SK-N-SH (cell line): ENCODE measurements at regions not wholly inside any gene's neighbourhood (a gene's known extent, or its start where the extent isn't known, plus 50 kb on each side); places are given as distances from the start of the nearest gene placed in this dataset.

Experiments used
- CTCF ChIA-PET: fragments of 300-600, 350-600 bp; formaldehyde crosslinking; extraction: SDS; loops from one replicate; lab custom pipeline; 2021; lab: Yijun Ruan, JAX
- POLR2A ChIA-PET: fragments of 350-600 bp; sonication (Branson Sonifier 250); formaldehyde crosslinking; extraction: SDS; loops from one replicate; lab custom pipeline; 2020; ENCODE audit warnings: antibody characterized with exemption, inconsistent platforms; lab: Yijun Ruan, JAX
- DNase-seq: peaks from one replicate; pipeline ENCODE4 v3.0.0; 2012
- H2AFZ ChIP-seq: fragments of 200-600 bp; sonication (generic); 2 replicates; pipeline ENCODE4 v1.8.1; 2016; ENCODE audit warnings: antibody characterized with exemption, mild to moderate bottlenecking, low read depth
- H3F3A ChIP-seq: fragments of 200-600 bp; sonication (generic); replicated peaks from 2 replicates; pipeline ENCODE3; 2016; ENCODE audit warnings: antibody characterized with exemption, mild to moderate bottlenecking; ENCODE audit not compliant: insufficient read depth
- H3K27ac ChIP-seq, 2 experiments: fragments of 200-500 bp in 1 of 2; fragments of 200-600 bp in 1 of 2; sonication (Bioruptor generic) in 1 of 2; sonication (generic), shearing (Covaris generic) in 1 of 2; 2 replicates each; pipeline versions ENCODE4 v1.5.1 to v1.6.1; 2014 to 2016; ENCODE audit warnings: low read depth in 2 of 2, inconsistent platforms in 1 of 2, low read length in 1 of 2, mild to moderate bottlenecking in 1 of 2, mixed read lengths in 1 of 2
- H3K27me3 ChIP-seq: fragments of 200-600 bp; sonication (generic), shearing (Covaris generic); 2 replicates; pipeline ENCODE4 v1.6.1; 2016; ENCODE audit warnings: mixed run types; ENCODE audit not compliant: insufficient read depth
- H3K36me3 ChIP-seq, 2 experiments: fragments of 200-500 bp in 1 of 2; fragments of 200-600 bp in 1 of 2; sonication (Bioruptor generic) in 1 of 2; sonication (generic) in 1 of 2; replicated peaks in 1 of 2; 2 replicates each; pipeline versions ENCODE3 to v1.5.1; 2014 to 2016; ENCODE audit warnings: low read length in 1 of 2, mild to moderate bottlenecking in 1 of 2; ENCODE audit not compliant: insufficient read depth in 2 of 2, control insufficient read depth in 1 of 2
- H3K4me1 ChIP-seq, 2 experiments: fragments of 200-500 bp in 1 of 2; fragments of 200-600 bp in 1 of 2; sonication (Bioruptor generic) in 1 of 2; sonication (generic), shearing (Covaris generic) in 1 of 2; 2 replicates each; pipeline versions ENCODE4 v1.5.1 to v1.6.1; 2014 to 2016; ENCODE audit warnings: low read depth in 1 of 2, low read length in 1 of 2, mixed run types in 1 of 2; ENCODE audit not compliant: insufficient read depth in 2 of 2, control insufficient read depth in 1 of 2
- H3K4me2 ChIP-seq: fragments of 200-600 bp; sonication (generic), shearing (Covaris generic); 2 replicates; pipeline ENCODE4 v1.6.1; 2017; ENCODE audit warnings: mixed run types
- H3K4me3 ChIP-seq, 2 experiments: fragments of 200-500 bp in 1 of 2; fragments of 200-600 bp in 1 of 2; sonication (Bioruptor generic) in 1 of 2; sonication (generic), shearing (Covaris generic) in 1 of 2; 2 replicates each; pipeline versions ENCODE4 v1.5.1 to v1.8.1; 2014 to 2016; ENCODE audit warnings: low read depth in 2 of 2, inconsistent platforms in 1 of 2, low read length in 1 of 2, mild to moderate bottlenecking in 1 of 2, mixed read lengths in 1 of 2, moderate library complexity in 1 of 2
- H3K79me2 ChIP-seq: fragments of 200-600 bp; sonication (generic); 2 replicates; pipeline ENCODE4 v1.8.1; 2017; ENCODE audit warnings: mild to moderate bottlenecking; ENCODE audit not compliant: insufficient read depth
- H3K9ac ChIP-seq: fragments of 200-600 bp; sonication (generic); 2 replicates; pipeline ENCODE4 v1.6.1; 2017; ENCODE audit warnings: mixed run types
- H3K9me2 ChIP-seq: fragments of 200-600 bp; sonication (generic); 2 replicates; pipeline ENCODE4 v1.6.1; 2017; ENCODE audit warnings: mixed run types
- H3K9me3 ChIP-seq: fragments of 200-600 bp; sonication (generic); 2 replicates; pipeline ENCODE4 v1.6.1; 2017; ENCODE audit warnings: mixed run types, mild to moderate bottlenecking, moderate library complexity
- H4K20me1 ChIP-seq: fragments of 200-600 bp; sonication (generic); 2 replicates; pipeline ENCODE4 v1.6.1; 2017; ENCODE audit warnings: mild to moderate bottlenecking, mixed run types; ENCODE audit not compliant: insufficient read depth
- CHD2 ChIP-seq: fragments of 150-350 bp; IDR thresholded peaks from 2 replicates; pipeline ENCODE4 v1.6.1; 2018; ENCODE audit warnings: low read length; ENCODE audit not compliant: partially characterized antibody
- CTCF ChIP-seq: fragments of 200-600 bp; sonication (generic); IDR thresholded peaks from 2 replicates; pipeline ENCODE4 v1.6.1; 2017; ENCODE audit warnings: antibody characterized with exemption, mild to moderate bottlenecking, moderate library complexity
- EP300 ChIP-seq, 2 experiments: IDR thresholded peaks; 2 replicates each; pipeline versions ENCODE4 v1.4.0 to v1.6.1; 2012; ENCODE audit warnings: borderline replicate concordance in 1 of 2, low read depth in 1 of 2, low read length in 1 of 2
- FOSL2 ChIP-seq: IDR thresholded peaks from 2 replicates; pipeline ENCODE4 v1.4.0; 2012; ENCODE audit warnings: low read depth, mild to moderate bottlenecking, moderate library complexity, borderline replicate concordance
- FOXJ3 ChIP-seq: sonication (generic); formaldehyde crosslinking; IDR thresholded peaks from 2 replicates; pipeline ENCODE4 v1.5.1; 2020; ENCODE audit warnings: mild to moderate bottlenecking, missing genetic modification reagents
- FOXM1 ChIP-seq: IDR thresholded peaks from 2 replicates; pipeline ENCODE4 v1.4.0; 2012; ENCODE audit warnings: low read depth, mild to moderate bottlenecking
- GABPA ChIP-seq: IDR thresholded peaks from 2 replicates; pipeline ENCODE4 v1.4.0; 2012; ENCODE audit warnings: low read depth, mild to moderate bottlenecking
- GATA2 ChIP-seq: sonication (generic); formaldehyde crosslinking; IDR thresholded peaks from 2 replicates; pipeline ENCODE4 v1.5.0; 2020; ENCODE audit warnings: mild to moderate bottlenecking, missing genetic modification reagents
- IRF3 ChIP-seq: fragments of 150-350 bp; IDR thresholded peaks from 2 replicates; pipeline ENCODE4 v1.6.1; 2016; ENCODE audit warnings: mild to moderate bottlenecking, low read depth, low read length
- JUND ChIP-seq: IDR thresholded peaks from 2 replicates; pipeline ENCODE4 v1.4.0; 2012
- MAX ChIP-seq: IDR thresholded peaks from 2 replicates; pipeline ENCODE4 v1.4.0; 2012; ENCODE audit warnings: low read depth
- NFIC ChIP-seq: IDR thresholded peaks from 2 replicates; pipeline ENCODE4 v1.4.0; 2012; ENCODE audit warnings: borderline replicate concordance
- PBX3 ChIP-seq: IDR thresholded peaks from 2 replicates; pipeline ENCODE4; 2012
- SIN3A ChIP-seq: IDR thresholded peaks from 2 replicates; pipeline ENCODE4 v1.6.1; 2012; ENCODE audit warnings: low read depth, mild to moderate bottlenecking, low read length, moderate library complexity, borderline replicate concordance
- TAF1 ChIP-seq: IDR thresholded peaks from 2 replicates; pipeline ENCODE4 v1.6.1; 2012; ENCODE audit warnings: low read depth, mild to moderate bottlenecking, low read length, moderate library complexity, borderline replicate concordance
- TCF12 ChIP-seq: IDR thresholded peaks from 2 replicates; pipeline ENCODE4 v1.4.0; 2012
- YY1 ChIP-seq: IDR thresholded peaks from 2 replicates; pipeline ENCODE4 v1.4.0; 2012; ENCODE audit warnings: low read depth, mild to moderate bottlenecking
- whole genome bisulfite sequencing: methylation state at CpG from one replicate; pipeline ENCODE4 v1.1.6; 2017; ENCODE audit warnings: low lambda C conversion rate; 5-methylcytosine and 5-hydroxymethylcytosine counted together

- H3K9me3 ChIP-seq: no peaks in the 10 kb centered on the region
- H3K27ac ChIP-seq: no peak overlapping the region
- 99% methylated on average over 4 of the region's 4 CpGs for WGBS
- H4K20me1 ChIP-seq: no peaks in the 10 kb centered on the region
- no peaks in the 10 kb centered on the region for H3K79me2 ChIP-seq
- no peak overlapping the region for H3K4me2 ChIP-seq
- no peak overlapping the region for H2AFZ ChIP-seq
- no peak for DNase-seq
- H3K9me2 ChIP-seq: no peaks in the 10 kb centered on the region
- TF ChIP-seq IRF3 (no peak), GATA2 (CRISPR knock-in tag) (no peak), JUND (no peak), GABPA (no peak)
- ChIA-PET POLR2A (no interaction called here), CTCF (no interaction called here)
- no peak overlapping the region for H3K9ac ChIP-seq
- no peaks in the 10 kb centered on the region for H3F3A ChIP-seq
- H3K36me3 ChIP-seq: no peaks in the 10 kb centered on the region
- H3K27me3 ChIP-seq: no peaks in the 10 kb centered on the region
- H3K4me1 ChIP-seq: peaks cover 0 to 4% of the 10 kb centered on the region in 2 experiments; a peak in 1 of 4 replicates
- H3K4me3 ChIP-seq: no peak overlapping the region
Observed at GRCh38 chr10:36764823-36765222, 360.6 kb upstream of the ANKRD30A start.

- Histone ChIP-seq H3K9me3 (no peaks in the 10 kb centered on the region), H3K27me3 (no peaks in the 10 kb centered on the region), H3K4me3 (no peak overlapping the region), H3K36me3 (no peaks in the 10 kb centered on the region), H2AFZ (no peak overlapping the region), H3K9ac (no peak overlapping the region), H3F3A (peaks cover 10% of the 10 kb centered on the region)
- CTCF ChIA-PET: no interaction called here
- TF ChIP-seq NFIC (no peak), PBX3 (0 out of 2 replicates have a peak, but pooled peaks have one; percentile 23)
- TF ChIP-seq, all 33 proteins: peak for 1
- WGBS: 89% methylated on average over 1 of the region's 1 CpG
- Histone ChIP-seq H3K79me2 (no peaks in the 10 kb centered on the region), H3K27ac (no peak overlapping the region), H4K20me1 (no peaks in the 10 kb centered on the region), H3K9me2 (no peaks in the 10 kb centered on the region), H3K4me1 (no peaks in the 10 kb centered on the region; a peak in 1 of 4 replicates), H3K4me2 (no peak overlapping the region)
- POLR2A ChIA-PET: no interaction called here
- DNase-seq: no peak
Observed at GRCh38 chr10:36761121-36761520, 364.3 kb upstream of the ANKRD30A start.

- POLR2A ChIA-PET: no interaction called here
- Histone ChIP-seq H3K27me3 (no peaks in the 10 kb centered on the region), H3K27ac (peak overlapping the region in 1 of 2 experiments; percentile 39; a peak in 2 of 4 replicates), H3K4me1 (no peaks in the 10 kb centered on the region; a peak in 1 of 4 replicates), H3F3A (peaks cover 10% of the 10 kb centered on the region), H3K9me2 (no peaks in the 10 kb centered on the region), H3K4me2 (peak overlapping the region; percentile 6; the same call in 1 of the 2 replicates), H4K20me1 (no peaks in the 10 kb centered on the region), H3K9ac (no peak overlapping the region), H3K9me3 (no peaks in the 10 kb centered on the region), H3K4me3 (no peak overlapping the region), H3K36me3 (no peaks in the 10 kb centered on the region), H2AFZ (no peak overlapping the region), H3K79me2 (no peaks in the 10 kb centered on the region)
- CTCF ChIA-PET: interaction anchor here (1.0 to 2.6 kb wide), 2 partner anchors 20 to 25 kb away, joined by 3 to 10 read pairs; no protein-coding TSS in a partner anchor
- no peak for DNase-seq
- 61% methylated on average over 3 of the region's 3 CpGs for WGBS
- TF ChIP-seq EP300 (IDR thresholded peaks at IDR 0.05; ENCODE audit: borderline replicate concordance in 1 of 2, low read depth in 1 of 2, low read length in 1 of 2) (peak in 1 of 2 experiments; percentile 45; a peak in 1 of 4 replicates), YY1 (no peak), TCF12 (peak; percentile 80), TAF1 (no peak), MAX (peak; percentile 22; the same call in 1 of the 2 replicates), CHD2 (no peak), JUND (peak; percentile 70), SIN3A (no peak), FOXJ3 (CRISPR knock-in tag) (no peak), FOSL2 (peak; percentile 67; the same call in 1 of the 2 replicates), FOXM1 (no peak), CTCF (no peak), NFIC (peak; percentile 68; the same call in 1 of the 2 replicates)
Observed at GRCh38 chr10:36759141-36759805, 366.1 kb upstream of the ANKRD30A start.
